Neural cell (in vitro differentiated cells): ENCODE measurements at regions not wholly inside any gene's neighbourhood (a gene's known extent, or its start where the extent isn't known, plus 50 kb on each side); places are given as distances from the start of the nearest gene placed in this dataset.

Experiments used
- H2AFZ ChIP-seq: fragments of 200-600, 300-800 bp; sonication (generic), shearing (Covaris generic); 2 replicates; pipeline ENCODE4 v1.6.0; 2014; ENCODE audit warnings: low read depth, mild to moderate bottlenecking, antibody characterized with exemption, low read length, moderate library complexity
- H3F3A ChIP-seq: fragments of 200-600 bp; shearing (Covaris generic); 2 replicates; pipeline ENCODE4 v1.6.1; 2016; ENCODE audit warnings: mild to moderate bottlenecking, moderate library complexity, mixed read lengths, antibody characterized with exemption, low read length; ENCODE audit not compliant: insufficient read depth, poor library complexity, severe bottlenecking
- H3K27ac ChIP-seq: fragments of 200-600, 300-800 bp; sonication (generic), shearing (Covaris generic); 2 replicates; pipeline ENCODE4 v1.5.1; 2014; ENCODE audit warnings: mild to moderate bottlenecking, low read length, moderate library complexity
- H3K27me3 ChIP-seq: fragments of 300-800, 200-600 bp; sonication (generic), shearing (Covaris generic); 2 replicates; pipeline ENCODE4 v1.6.0; 2014; ENCODE audit warnings: mild to moderate bottlenecking, low read depth, low read length, moderate library complexity; ENCODE audit not compliant: insufficient read depth
- H3K36me3 ChIP-seq: fragments of 300-800, 200-600 bp; sonication (generic), shearing (Covaris generic); 2 replicates; pipeline ENCODE4 v1.5.1; 2014; ENCODE audit warnings: mild to moderate bottlenecking, antibody characterized with exemption, low read length, moderate library complexity; ENCODE audit not compliant: insufficient read depth
- H3K4me2 ChIP-seq: fragments of 300-800, 200-600 bp; sonication (generic), shearing (Covaris generic); 2 replicates; pipeline ENCODE4 v1.6.0; 2014; ENCODE audit warnings: mild to moderate bottlenecking, low read length
- H3K4me3 ChIP-seq: fragments of 300-800, 200-600 bp; sonication (generic), shearing (Covaris generic); 2 replicates; pipeline ENCODE4 v1.5.1; 2014; ENCODE audit warnings: mild to moderate bottlenecking, low read length, moderate library complexity
- H3K79me2 ChIP-seq: fragments of 200-600 bp; shearing (Covaris generic); replicated peaks from 2 replicates; pipeline ENCODE4 v1.6.0; 2014; ENCODE audit warnings: mild to moderate bottlenecking, low read length, moderate library complexity; ENCODE audit not compliant: insufficient read depth
- H3K9ac ChIP-seq: fragments of 300-800, 200-600 bp; sonication (generic), shearing (Covaris generic); 2 replicates; pipeline ENCODE4 v1.6.1; 2016; ENCODE audit warnings: mild to moderate bottlenecking, low read length, mixed read lengths
- H3K9me2 ChIP-seq: fragments of 200-600 bp; shearing (Covaris generic); 2 replicates; pipeline ENCODE4 v1.6.1; 2016; ENCODE audit warnings: mild to moderate bottlenecking, low read length, mixed read lengths; ENCODE audit not compliant: insufficient read depth
- H3K9me3 ChIP-seq: fragments of 200-600, 300-800 bp; sonication (generic), shearing (Covaris generic); 2 replicates; pipeline ENCODE4 v1.6.1; 2016; ENCODE audit warnings: mild to moderate bottlenecking, mixed run types, low read length, moderate library complexity, mixed read lengths
- H4K20me1 ChIP-seq: fragments of 200-600 bp; shearing (Covaris generic); 2 replicates; pipeline ENCODE4 v1.6.1; 2016; ENCODE audit warnings: mild to moderate bottlenecking, mixed run types; ENCODE audit not compliant: insufficient read depth
- EP300 ChIP-seq: fragments of 450-650 bp; conservative IDR thresholded peaks from 2 replicates; pipeline ENCODE4 v1.6.1; 2014; ENCODE audit warnings: antibody characterized with exemption, mild to moderate bottlenecking, moderate library complexity; ENCODE audit not compliant: poor library complexity, severe bottlenecking
- EZH2 ChIP-seq: fragments of 200-600, 300-800 bp; shearing (Covaris generic), sonication (generic); IDR thresholded peaks from 2 replicates; pipeline ENCODE4 v1.6.1; 2014; ENCODE audit warnings: antibody characterized with exemption, low read length, borderline replicate concordance, mild to moderate bottlenecking; ENCODE audit not compliant: insufficient read depth, poor library complexity, severe bottlenecking
- MXI1 ChIP-seq: fragments of 450-650 bp; conservative IDR thresholded peaks from 2 replicates; pipeline ENCODE4 v1.6.1; 2014; ENCODE audit warnings: antibody characterized with exemption, mild to moderate bottlenecking; ENCODE audit not compliant: poor library complexity, severe bottlenecking
- POLR2AphosphoS5 ChIP-seq: IDR thresholded peaks from 2 replicates; pipeline ENCODE4 v1.6.1; 2012
- RAD21 ChIP-seq: fragments of 450-650 bp; conservative IDR thresholded peaks from 2 replicates; pipeline ENCODE4 v1.6.1; 2014; ENCODE audit warnings: antibody characterized with exemption, mild to moderate bottlenecking, moderate library complexity
- REST ChIP-seq: IDR thresholded peaks from 2 replicates; pipeline ENCODE4 v1.6.1; 2012; ENCODE audit warnings: borderline replicate concordance
- SMC3 ChIP-seq: fragments of 450-650 bp; conservative IDR thresholded peaks from 2 replicates; pipeline ENCODE4 v1.6.1; 2014; ENCODE audit warnings: antibody characterized with exemption, mild to moderate bottlenecking, moderate library complexity; ENCODE audit not compliant: poor library complexity
- TAF1 ChIP-seq: IDR thresholded peaks from 2 replicates; pipeline ENCODE4 v1.6.1; 2012; ENCODE audit warnings: low read depth
- TF ChIP-seq, protein P1 (sequence below): fragments of 450-650 bp; IDR thresholded peaks from 2 replicates; pipeline ENCODE4 v1.5.1; 2014; ENCODE audit warnings: antibody characterized with exemption, mild to moderate bottlenecking, moderate library complexity; ENCODE audit not compliant: poor library complexity, severe bottlenecking

DNA sequence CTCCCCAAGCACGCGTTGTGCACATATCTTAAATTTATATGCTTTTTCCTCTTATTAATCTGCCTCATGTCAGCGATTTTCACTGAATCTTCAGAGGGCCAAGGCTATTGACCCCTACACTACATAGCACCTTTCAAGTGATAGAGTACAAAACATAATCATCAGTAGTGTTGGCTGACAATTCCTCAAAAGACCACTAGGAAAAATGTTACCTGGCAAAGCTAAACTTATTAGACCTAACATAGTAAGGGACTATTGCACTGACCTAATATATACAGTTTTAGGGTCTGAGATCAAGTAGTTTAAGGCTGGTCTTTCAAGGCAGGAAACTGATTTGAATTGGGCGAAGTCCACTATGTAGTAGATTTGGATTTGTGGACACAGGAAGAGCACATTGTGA lies 244.2 kb upstream of the ZC3H15 start:
- Histone ChIP-seq H2AFZ (no peak overlapping the region), H3K79me2 (no peaks in the 10 kb centered on the region), H3K4me2 (no peak overlapping the region), H3K36me3 (no peaks in the 10 kb centered on the region), H3K27me3 (no peaks in the 10 kb centered on the region), H4K20me1 (no peaks in the 10 kb centered on the region), H3F3A (no peaks in the 10 kb centered on the region), H3K9me2 (no peaks in the 10 kb centered on the region), H3K9ac (no peak overlapping the region), H3K4me3 (no peak overlapping the region), H3K9me3 (no peaks in the 10 kb centered on the region), H3K27ac (no peak overlapping the region)
- TF ChIP-seq RAD21: no peak
- TF ChIP-seq REST: no peak
- TF ChIP-seq, protein P1, sequence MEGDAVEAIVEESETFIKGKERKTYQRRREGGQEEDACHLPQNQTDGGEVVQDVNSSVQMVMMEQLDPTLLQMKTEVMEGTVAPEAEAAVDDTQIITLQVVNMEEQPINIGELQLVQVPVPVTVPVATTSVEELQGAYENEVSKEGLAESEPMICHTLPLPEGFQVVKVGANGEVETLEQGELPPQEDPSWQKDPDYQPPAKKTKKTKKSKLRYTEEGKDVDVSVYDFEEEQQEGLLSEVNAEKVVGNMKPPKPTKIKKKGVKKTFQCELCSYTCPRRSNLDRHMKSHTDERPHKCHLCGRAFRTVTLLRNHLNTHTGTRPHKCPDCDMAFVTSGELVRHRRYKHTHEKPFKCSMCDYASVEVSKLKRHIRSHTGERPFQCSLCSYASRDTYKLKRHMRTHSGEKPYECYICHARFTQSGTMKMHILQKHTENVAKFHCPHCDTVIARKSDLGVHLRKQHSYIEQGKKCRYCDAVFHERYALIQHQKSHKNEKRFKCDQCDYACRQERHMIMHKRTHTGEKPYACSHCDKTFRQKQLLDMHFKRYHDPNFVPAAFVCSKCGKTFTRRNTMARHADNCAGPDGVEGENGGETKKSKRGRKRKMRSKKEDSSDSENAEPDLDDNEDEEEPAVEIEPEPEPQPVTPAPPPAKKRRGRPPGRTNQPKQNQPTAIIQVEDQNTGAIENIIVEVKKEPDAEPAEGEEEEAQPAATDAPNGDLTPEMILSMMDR: no peak
- TF ChIP-seq POLR2AphosphoS5: no peak
- TF ChIP-seq SMC3: no peak
- TF ChIP-seq EP300: no peak
- TF ChIP-seq TAF1: no peak
- TF ChIP-seq EZH2: no peak
- TF ChIP-seq MXI1: no peak

DNA sequence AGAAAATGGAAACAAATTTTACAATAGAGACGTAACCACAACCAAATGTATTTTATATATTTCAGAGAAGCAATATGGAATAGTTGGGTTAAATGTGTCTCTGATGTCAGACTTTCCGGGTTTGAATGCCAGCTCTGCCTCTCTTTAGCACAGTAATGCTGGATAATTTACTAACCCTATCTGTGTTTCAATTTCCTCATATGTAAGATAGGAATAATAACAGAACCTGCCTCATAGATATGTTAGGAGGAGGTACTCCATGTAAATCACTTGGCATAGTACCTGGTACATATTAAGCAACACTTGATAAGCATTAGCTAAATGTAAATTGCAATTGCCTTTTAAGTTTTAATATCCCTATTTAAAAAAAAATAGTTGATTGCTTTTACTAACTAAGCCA lies 231.3 kb upstream of the ZC3H15 start:
- H3K79me2 ChIP-seq: no peaks in the 10 kb centered on the region
- H3K27ac ChIP-seq: no peak overlapping the region
- H3K36me3 ChIP-seq: no peaks in the 10 kb centered on the region
- H3K4me2 ChIP-seq: no peak overlapping the region
- no peak overlapping the region for H3K9ac ChIP-seq
- H3K9me3 ChIP-seq: no peaks in the 10 kb centered on the region
- no peak for TF ChIP-seq RAD21
- TF ChIP-seq EZH2: no peak
- H3K9me2 ChIP-seq: no peaks in the 10 kb centered on the region
- no peaks in the 10 kb centered on the region for H4K20me1 ChIP-seq
- no peak overlapping the region for H3K4me3 ChIP-seq
- H2AFZ ChIP-seq: no peak overlapping the region
- no peaks in the 10 kb centered on the region for H3K27me3 ChIP-seq
- no peaks in the 10 kb centered on the region for H3F3A ChIP-seq

- no peaks in the 10 kb centered on the region for H3K36me3 ChIP-seq
These were observed 230.2 kb upstream of the ZC3H15 start for GRCh38 chr2:186255823-186256222.

More at GRCh38 chr2:186255823-186256222, 230.2 kb upstream of the ZC3H15 start:
- no peaks in the 10 kb centered on the region for H3K27me3 ChIP-seq
- H3F3A ChIP-seq: no peaks in the 10 kb centered on the region
- no peak overlapping the region for H3K4me3 ChIP-seq
- H2AFZ ChIP-seq: no peak overlapping the region
- no peak overlapping the region for H3K9ac ChIP-seq
- H3K4me2 ChIP-seq: no peak overlapping the region
- H3K27ac ChIP-seq: no peak overlapping the region
- no peaks in the 10 kb centered on the region for H3K9me3 ChIP-seq
- H3K9me2 ChIP-seq: no peaks in the 10 kb centered on the region
- no peaks in the 10 kb centered on the region for H3K79me2 ChIP-seq
- H4K20me1 ChIP-seq: no peaks in the 10 kb centered on the region
- TF ChIP-seq SMC3: no peak
- no peak for TF ChIP-seq MXI1
- TF ChIP-seq TAF1: no peak
- TF ChIP-seq, protein P1: no peak
